SK-N-SH (cell line): ENCODE measurements at regions not wholly inside any gene's neighbourhood (a gene's known extent, or its start where the extent isn't known, plus 50 kb on each side); places are given as distances from the start of the nearest gene placed in this dataset.

Experiments
- CTCF ChIA-PET: fragments of 300-600, 350-600 bp; formaldehyde crosslinking; extraction: SDS; loops from one replicate; lab custom pipeline; 2021; lab: Yijun Ruan, JAX
- POLR2A ChIA-PET: fragments of 350-600 bp; sonication (Branson Sonifier 250); formaldehyde crosslinking; extraction: SDS; loops from one replicate; lab custom pipeline; 2020; ENCODE audit warnings: antibody characterized with exemption, inconsistent platforms; lab: Yijun Ruan, JAX
- DNase-seq: peaks from one replicate; pipeline ENCODE4 v3.0.0; 2012
- H2AFZ ChIP-seq: fragments of 200-600 bp; sonication (generic); 2 replicates; pipeline ENCODE4 v1.8.1; 2016; ENCODE audit warnings: antibody characterized with exemption, mild to moderate bottlenecking, low read depth
- H3F3A ChIP-seq: fragments of 200-600 bp; sonication (generic); replicated peaks from 2 replicates; pipeline ENCODE3; 2016; ENCODE audit warnings: antibody characterized with exemption, mild to moderate bottlenecking; ENCODE audit not compliant: insufficient read depth
- H3K27ac ChIP-seq, 2 experiments: fragments of 200-500 bp in 1 of 2; fragments of 200-600 bp in 1 of 2; sonication (Bioruptor generic) in 1 of 2; sonication (generic), shearing (Covaris generic) in 1 of 2; 2 replicates each; pipeline versions ENCODE4 v1.5.1 to v1.6.1; 2014 to 2016; ENCODE audit warnings: low read depth in 2 of 2, inconsistent platforms in 1 of 2, low read length in 1 of 2, mild to moderate bottlenecking in 1 of 2, mixed read lengths in 1 of 2
- H3K27me3 ChIP-seq: fragments of 200-600 bp; sonication (generic), shearing (Covaris generic); 2 replicates; pipeline ENCODE4 v1.6.1; 2016; ENCODE audit warnings: mixed run types; ENCODE audit not compliant: insufficient read depth
- H3K36me3 ChIP-seq, 2 experiments: fragments of 200-500 bp in 1 of 2; fragments of 200-600 bp in 1 of 2; sonication (Bioruptor generic) in 1 of 2; sonication (generic) in 1 of 2; replicated peaks in 1 of 2; 2 replicates each; pipeline versions ENCODE3 to v1.5.1; 2014 to 2016; ENCODE audit warnings: low read length in 1 of 2, mild to moderate bottlenecking in 1 of 2; ENCODE audit not compliant: insufficient read depth in 2 of 2, control insufficient read depth in 1 of 2
- H3K4me1 ChIP-seq, 2 experiments: fragments of 200-500 bp in 1 of 2; fragments of 200-600 bp in 1 of 2; sonication (Bioruptor generic) in 1 of 2; sonication (generic), shearing (Covaris generic) in 1 of 2; 2 replicates each; pipeline versions ENCODE4 v1.5.1 to v1.6.1; 2014 to 2016; ENCODE audit warnings: low read depth in 1 of 2, low read length in 1 of 2, mixed run types in 1 of 2; ENCODE audit not compliant: insufficient read depth in 2 of 2, control insufficient read depth in 1 of 2
- H3K4me2 ChIP-seq: fragments of 200-600 bp; sonication (generic), shearing (Covaris generic); 2 replicates; pipeline ENCODE4 v1.6.1; 2017; ENCODE audit warnings: mixed run types
- H3K4me3 ChIP-seq, 2 experiments: fragments of 200-500 bp in 1 of 2; fragments of 200-600 bp in 1 of 2; sonication (Bioruptor generic) in 1 of 2; sonication (generic), shearing (Covaris generic) in 1 of 2; 2 replicates each; pipeline versions ENCODE4 v1.5.1 to v1.8.1; 2014 to 2016; ENCODE audit warnings: low read depth in 2 of 2, inconsistent platforms in 1 of 2, low read length in 1 of 2, mild to moderate bottlenecking in 1 of 2, mixed read lengths in 1 of 2, moderate library complexity in 1 of 2
- H3K79me2 ChIP-seq: fragments of 200-600 bp; sonication (generic); 2 replicates; pipeline ENCODE4 v1.8.1; 2017; ENCODE audit warnings: mild to moderate bottlenecking; ENCODE audit not compliant: insufficient read depth
- H3K9ac ChIP-seq: fragments of 200-600 bp; sonication (generic); 2 replicates; pipeline ENCODE4 v1.6.1; 2017; ENCODE audit warnings: mixed run types
- H3K9me2 ChIP-seq: fragments of 200-600 bp; sonication (generic); 2 replicates; pipeline ENCODE4 v1.6.1; 2017; ENCODE audit warnings: mixed run types
- H3K9me3 ChIP-seq: fragments of 200-600 bp; sonication (generic); 2 replicates; pipeline ENCODE4 v1.6.1; 2017; ENCODE audit warnings: mixed run types, mild to moderate bottlenecking, moderate library complexity
- H4K20me1 ChIP-seq: fragments of 200-600 bp; sonication (generic); 2 replicates; pipeline ENCODE4 v1.6.1; 2017; ENCODE audit warnings: mild to moderate bottlenecking, mixed run types; ENCODE audit not compliant: insufficient read depth
- CTCF ChIP-seq: fragments of 200-600 bp; sonication (generic); IDR thresholded peaks from 2 replicates; pipeline ENCODE4 v1.6.1; 2017; ENCODE audit warnings: antibody characterized with exemption, mild to moderate bottlenecking, moderate library complexity
- EP300 ChIP-seq, 2 experiments: IDR thresholded peaks; 2 replicates each; pipeline versions ENCODE4 v1.4.0 to v1.6.1; 2012; ENCODE audit warnings: borderline replicate concordance in 1 of 2, low read depth in 1 of 2, low read length in 1 of 2
- FOSL2 ChIP-seq: IDR thresholded peaks from 2 replicates; pipeline ENCODE4 v1.4.0; 2012; ENCODE audit warnings: low read depth, mild to moderate bottlenecking, moderate library complexity, borderline replicate concordance
- FOXJ3 ChIP-seq: sonication (generic); formaldehyde crosslinking; IDR thresholded peaks from 2 replicates; pipeline ENCODE4 v1.5.1; 2020; ENCODE audit warnings: mild to moderate bottlenecking, missing genetic modification reagents
- FOXM1 ChIP-seq: IDR thresholded peaks from 2 replicates; pipeline ENCODE4 v1.4.0; 2012; ENCODE audit warnings: low read depth, mild to moderate bottlenecking
- IRF3 ChIP-seq: fragments of 150-350 bp; IDR thresholded peaks from 2 replicates; pipeline ENCODE4 v1.6.1; 2016; ENCODE audit warnings: mild to moderate bottlenecking, low read depth, low read length
- JUND ChIP-seq: IDR thresholded peaks from 2 replicates; pipeline ENCODE4 v1.4.0; 2012
- NFIC ChIP-seq: IDR thresholded peaks from 2 replicates; pipeline ENCODE4 v1.4.0; 2012; ENCODE audit warnings: borderline replicate concordance
- POLR2AphosphoS5 ChIP-seq: IDR thresholded peaks from 2 replicates; pipeline ENCODE4 v1.6.1; 2012; ENCODE audit warnings: low read depth, low read length
- RCOR1 ChIP-seq: fragments of 150-350 bp; IDR thresholded peaks from 2 replicates; pipeline ENCODE4 v1.6.1; 2017; ENCODE audit warnings: antibody characterized with exemption, low read length
- REST ChIP-seq: IDR thresholded peaks from 2 replicates; pipeline ENCODE4 v1.6.1; 2012; ENCODE audit warnings: mild to moderate bottlenecking, low read depth, low read length, moderate library complexity
- RFX5 ChIP-seq: IDR thresholded peaks from 2 replicates; pipeline ENCODE4 v1.6.1; 2012; ENCODE audit warnings: mild to moderate bottlenecking, improper control_type of control experiment, low read length
- RXRA ChIP-seq: IDR thresholded peaks from 2 replicates; pipeline ENCODE4 v1.4.0; 2012; ENCODE audit warnings: low read depth, mild to moderate bottlenecking, borderline replicate concordance
- SMC3 ChIP-seq: IDR thresholded peaks from 2 replicates; pipeline ENCODE4 v1.6.1; 2012; ENCODE audit warnings: low read depth, low read length, improper control_type of control experiment
- TAF1 ChIP-seq: IDR thresholded peaks from 2 replicates; pipeline ENCODE4 v1.6.1; 2012; ENCODE audit warnings: low read depth, mild to moderate bottlenecking, low read length, moderate library complexity, borderline replicate concordance
- TEAD4 ChIP-seq: IDR thresholded peaks from 2 replicates; pipeline ENCODE4 v1.4.0; 2012; ENCODE audit warnings: mild to moderate bottlenecking, borderline replicate concordance; ENCODE audit not compliant: insufficient read depth
- USF1 ChIP-seq: IDR thresholded peaks from 2 replicates; pipeline ENCODE4 v1.4.0; 2012; ENCODE audit warnings: low read depth, borderline replicate concordance
- WGBS: methylation state at CpG from one replicate; pipeline ENCODE4 v1.1.6; 2017; ENCODE audit warnings: low lambda C conversion rate; 5-methylcytosine and 5-hydroxymethylcytosine counted together

- 14% methylated on average over 3 of the region's 3 CpGs for WGBS
- DNase-seq = no peak
Observed at GRCh38 chr2:228902176-228902575, 368.9 kb downstream of the PID1 start.

GRCh38 chr2:228901531-228901930 is 369.6 kb downstream of the PID1 start:
- H4K20me1 ChIP-seq = no peaks in the 10 kb centered on the region
- DNase-seq = no peak
- no peak overlapping the region for H3K27ac ChIP-seq
- no peak overlapping the region for H3K9ac ChIP-seq
- no peak overlapping the region for H2AFZ ChIP-seq
- WGBS = 13% methylated on average over 1 of the region's 1 CpG
- POLR2A ChIA-PET = no interaction called here
- H3K4me1 ChIP-seq = no peaks in the 10 kb centered on the region
- CTCF ChIA-PET = no interaction called here
- no peak overlapping the region for H3K4me2 ChIP-seq
- H3K4me3 ChIP-seq = no peak overlapping the region
- no peaks in the 10 kb centered on the region for H3K27me3 ChIP-seq
- no peaks in the 10 kb centered on the region for H3K9me2 ChIP-seq
- no peaks in the 10 kb centered on the region for H3K36me3 ChIP-seq
- H3K79me2 ChIP-seq = no peaks in the 10 kb centered on the region
- H3F3A ChIP-seq = no peaks in the 10 kb centered on the region
- peaks cover 5% of the 10 kb centered on the region; the same call in 1 of the 2 replicates for H3K9me3 ChIP-seq
- TF ChIP-seq FOXM1 = no peak
- TF ChIP-seq RXRA = no peak
- no peak for TF ChIP-seq FOXJ3
- TF ChIP-seq NFIC = no peak
- TF ChIP-seq TAF1 = no peak
- no peak for TF ChIP-seq FOSL2
- no peak for TF ChIP-seq RCOR1
- TF ChIP-seq REST = no peak
- TF ChIP-seq JUND = no peak
- no peak for TF ChIP-seq POLR2AphosphoS5

More at GRCh38 chr2:228902176-228902575, 368.9 kb downstream of the PID1 start:
- H3K9me3 ChIP-seq = peaks cover 5% of the 10 kb centered on the region; the same call in 1 of the 2 replicates
- no peaks in the 10 kb centered on the region for H3K79me2 ChIP-seq
- no peak overlapping the region for H3K4me2 ChIP-seq
- H3K9ac ChIP-seq = no peak overlapping the region
- H3K36me3 ChIP-seq = no peaks in the 10 kb centered on the region
- no peaks in the 10 kb centered on the region for H3F3A ChIP-seq
- H3K27ac ChIP-seq = no peak overlapping the region
- no peaks in the 10 kb centered on the region for H3K9me2 ChIP-seq
- TF ChIP-seq EP300 (IDR thresholded peaks at IDR 0.05; ENCODE audit: borderline replicate concordance in 1 of 2, low read depth in 1 of 2, low read length in 1 of 2) (no peak), USF1 (no peak), RFX5 (no peak), TEAD4 (no peak), IRF3 (no peak), TAF1 (no peak), CTCF (no peak), SMC3 (no peak)
- POLR2A ChIA-PET = no interaction called here
- no peaks in the 10 kb centered on the region for H4K20me1 ChIP-seq
- H3K27me3 ChIP-seq = no peaks in the 10 kb centered on the region
- CTCF ChIA-PET = no interaction called here
- H3K4me3 ChIP-seq = no peak overlapping the region
- no peak overlapping the region for H2AFZ ChIP-seq
- no peaks in the 10 kb centered on the region for H3K4me1 ChIP-seq
